HG02981 (cell line): ENCODE measurements at regions not wholly inside any gene's neighbourhood (a gene's known extent, or its start where the extent isn't known, plus 50 kb on each side); places are given as distances from the start of the nearest gene placed in this dataset.
"Not testable (repeated sequence)": the region's sequence is repeated elsewhere in the genome, so short reads cannot be mapped to it uniquely, and the experiment has no call there.

ENCODE experiments used
- ATAC-seq: cut with Tn5 transposase; IDR thresholded peaks from one replicate; pipeline ENCODE4 v1.9.1; 2021; ENCODE audit warnings: mild to moderate bottlenecking, moderate library complexity; ENCODE audit not compliant: unreplicated experiment

GRCh38 chr5:61215996-61216395, 53.7 kb upstream of the SMIM15 start:
- no peak for ATAC-seq

GRCh38 chr5:61216741-61217140, 54.5 kb upstream of the SMIM15 start:
- ATAC-seq = no peak

- ATAC-seq = no peak
These were observed 54.9 kb upstream of the SMIM15 start for GRCh38 chr5:61217214-61217613.

GRCh38 chr5:61228229-61228628, 66.0 kb upstream of the SMIM15 start:
- no peak for ATAC-seq

- ATAC-seq = no peak
These were observed 66.5 kb upstream of the SMIM15 start for GRCh38 chr5:61228691-61229280.

GRCh38 chr5:61229416-61229815, 67.1 kb upstream of the SMIM15 start:
- ATAC-seq = no peak

GRCh38 chr5:61230492-61230891, 68.2 kb upstream of the SMIM15 start:
- ATAC-seq = no peak

GRCh38 chr5:61231813-61232212, 69.5 kb upstream of the SMIM15 start:
- ATAC-seq = no peak

- no peak for ATAC-seq
These were observed 70.3 kb upstream of the SMIM15 start for GRCh38 chr5:61232490-61233050.

- ATAC-seq = no peak
These were observed 71.8 kb upstream of the SMIM15 start for GRCh38 chr5:61234019-61234418.

GRCh38 chr5:61236715-61237114, 74.4 kb upstream of the SMIM15 start:
- not testable (repeated sequence) for ATAC-seq

- no peak for ATAC-seq
These were observed 83.2 kb upstream of the SMIM15 start for GRCh38 chr5:61245486-61245885.

GRCh38 chr5:61245936-61246335, 83.7 kb upstream of the SMIM15 start:
- no peak for ATAC-seq

GRCh38 chr5:61246768-61247307, 84.6 kb upstream of the SMIM15 start:
- ATAC-seq = no peak

- ATAC-seq = no peak
These were observed 80.0 kb upstream of the ZSWIM6 start for GRCh38 chr5:61251874-61252642.

- no peak for ATAC-seq
These were observed 79.5 kb upstream of the ZSWIM6 start for GRCh38 chr5:61252643-61252925.

GRCh38 chr5:61253547-61253946, 78.5 kb upstream of the ZSWIM6 start:
- no peak for ATAC-seq

GRCh38 chr5:61254969-61255555, 77.0 kb upstream of the ZSWIM6 start:
- no peak for ATAC-seq

GRCh38 chr5:61256474-61256873, 75.6 kb upstream of the ZSWIM6 start:
- no peak for ATAC-seq

- no peak for ATAC-seq
These were observed 74.6 kb upstream of the ZSWIM6 start for GRCh38 chr5:61257421-61257820.

GRCh38 chr5:61261136-61261535, 70.9 kb upstream of the ZSWIM6 start:
- no peak for ATAC-seq

GRCh38 chr5:61262080-61262479, 70.0 kb upstream of the ZSWIM6 start:
- ATAC-seq = no peak
